ENCODE measurements at regions not wholly inside any gene's neighbourhood (a gene's known extent, or its start where the extent isn't known, plus 50 kb on each side); places are given as distances from the start of the nearest gene placed in this dataset.

- peak; percentile 5 for DNase-seq (ENCODE audit: low read depth)
- no peak overlapping the region for H3K4me3 ChIP-seq (ENCODE audit: control insufficient read depth, low read depth, low read length)
- no peak for TF ChIP-seq CTCF (conservative IDR thresholded peaks at IDR 0.05; ENCODE audit: control insufficient read depth, insufficient read depth, low read depth, low read length)
Measured at GRCh38 chr2:180376066-180376465, 369.0 kb upstream of the CWC22 start.

GRCh38 chr2:180374502-180375281 is 367.6 kb upstream of the CWC22 start:
- no peak for TF ChIP-seq CTCF (conservative IDR thresholded peaks at IDR 0.05; ENCODE audit: control insufficient read depth, insufficient read depth, low read depth, low read length)
- DNase-seq (ENCODE audit: low read depth), result no peak
- no peak overlapping the region for H3K4me3 ChIP-seq (ENCODE audit: control insufficient read depth, low read depth, low read length)

- TF ChIP-seq CTCF (conservative IDR thresholded peaks at IDR 0.05; ENCODE audit: control insufficient read depth, insufficient read depth, low read depth, low read length), result no peak
- no peak overlapping the region for H3K4me3 ChIP-seq (ENCODE audit: control insufficient read depth, low read depth, low read length)
- DNase-seq (ENCODE audit: low read depth), result no peak
Measured at GRCh38 chr2:180370511-180371205, 363.6 kb upstream of the CWC22 start.

- no peak for TF ChIP-seq CTCF (conservative IDR thresholded peaks at IDR 0.05; ENCODE audit: control insufficient read depth, insufficient read depth, low read depth, low read length)
- DNase-seq (ENCODE audit: low read depth), result no peak
- no peak overlapping the region for H3K4me3 ChIP-seq (ENCODE audit: control insufficient read depth, low read depth, low read length)
Measured at GRCh38 chr2:180368881-180369280, 361.8 kb upstream of the CWC22 start.

- peak; percentile 22 for DNase-seq (ENCODE audit: low read depth)
- H3K4me3 ChIP-seq (ENCODE audit: control insufficient read depth, low read depth, low read length), result no peak overlapping the region
- TF ChIP-seq CTCF (conservative IDR thresholded peaks at IDR 0.05; ENCODE audit: control insufficient read depth, insufficient read depth, low read depth, low read length), result no peak
Measured at GRCh38 chr2:180367815-180368214, 360.7 kb upstream of the CWC22 start.

- TF ChIP-seq CTCF (conservative IDR thresholded peaks at IDR 0.05; ENCODE audit: control insufficient read depth, insufficient read depth, low read depth, low read length), result no peak
- no peak for DNase-seq (ENCODE audit: low read depth)
- H3K4me3 ChIP-seq (ENCODE audit: control insufficient read depth, low read depth, low read length), result no peak overlapping the region
Measured at GRCh38 chr2:180366481-180366880, 359.4 kb upstream of the CWC22 start.
